ENCODE measurements at regions not wholly inside any gene's neighbourhood (a gene's known extent, or its start where the extent isn't known, plus 50 kb on each side); places are given as distances from the start of the nearest gene placed in this dataset.
"Not testable (repeated sequence)": the region's sequence is repeated elsewhere in the genome, so short reads cannot be mapped to it uniquely, and the experiment has no call there.

- no peak for DNase-seq (ENCODE audit: low spot score)
These were observed 151.4 kb upstream of the EEA1 start for GRCh38 chr12:93080452-93080851.

DNA sequence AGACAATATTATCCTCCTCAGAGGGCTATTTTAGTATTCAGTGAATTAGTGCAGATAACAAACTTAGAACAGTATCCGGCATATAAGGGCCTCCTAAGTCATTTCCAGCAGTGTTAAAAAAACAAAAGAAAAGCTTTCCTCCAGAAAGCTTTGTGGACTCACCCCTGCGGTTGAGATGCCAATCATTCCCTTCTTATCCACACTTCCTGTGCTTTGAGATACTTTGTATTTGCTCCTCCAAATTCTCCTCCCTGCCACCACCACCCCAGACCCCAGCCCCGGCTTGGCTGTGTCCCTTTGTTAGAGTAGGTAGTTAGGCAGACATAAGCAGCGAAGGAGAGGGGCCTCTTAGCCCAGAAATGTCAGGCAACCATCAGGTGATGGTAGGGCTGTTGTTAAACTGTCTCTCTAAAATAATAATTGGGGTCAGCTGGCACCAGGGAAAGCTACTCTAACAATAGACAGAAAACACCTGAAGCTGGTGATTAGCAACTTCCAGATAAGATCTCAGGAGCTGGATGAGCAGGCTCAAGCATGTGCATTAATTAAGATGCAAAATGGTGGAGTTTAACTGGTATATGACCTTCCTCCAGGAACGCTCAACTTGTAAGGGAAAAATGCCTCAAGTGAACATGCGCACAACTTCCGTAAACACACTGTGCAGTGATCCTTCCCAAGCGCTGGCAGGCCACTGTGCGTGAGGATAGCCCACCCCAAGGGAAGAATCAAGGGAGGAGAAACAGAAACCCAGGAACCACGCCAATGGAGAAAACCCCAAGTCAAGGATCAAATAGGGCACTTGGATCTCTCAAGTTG, 152.1 kb upstream of the EEA1 start:
- no peak for DNase-seq (ENCODE audit: low spot score)

- no peak for DNase-seq (ENCODE audit: low spot score)
These were observed 152.7 kb upstream of the EEA1 start for GRCh38 chr12:93081810-93082165.

DNA sequence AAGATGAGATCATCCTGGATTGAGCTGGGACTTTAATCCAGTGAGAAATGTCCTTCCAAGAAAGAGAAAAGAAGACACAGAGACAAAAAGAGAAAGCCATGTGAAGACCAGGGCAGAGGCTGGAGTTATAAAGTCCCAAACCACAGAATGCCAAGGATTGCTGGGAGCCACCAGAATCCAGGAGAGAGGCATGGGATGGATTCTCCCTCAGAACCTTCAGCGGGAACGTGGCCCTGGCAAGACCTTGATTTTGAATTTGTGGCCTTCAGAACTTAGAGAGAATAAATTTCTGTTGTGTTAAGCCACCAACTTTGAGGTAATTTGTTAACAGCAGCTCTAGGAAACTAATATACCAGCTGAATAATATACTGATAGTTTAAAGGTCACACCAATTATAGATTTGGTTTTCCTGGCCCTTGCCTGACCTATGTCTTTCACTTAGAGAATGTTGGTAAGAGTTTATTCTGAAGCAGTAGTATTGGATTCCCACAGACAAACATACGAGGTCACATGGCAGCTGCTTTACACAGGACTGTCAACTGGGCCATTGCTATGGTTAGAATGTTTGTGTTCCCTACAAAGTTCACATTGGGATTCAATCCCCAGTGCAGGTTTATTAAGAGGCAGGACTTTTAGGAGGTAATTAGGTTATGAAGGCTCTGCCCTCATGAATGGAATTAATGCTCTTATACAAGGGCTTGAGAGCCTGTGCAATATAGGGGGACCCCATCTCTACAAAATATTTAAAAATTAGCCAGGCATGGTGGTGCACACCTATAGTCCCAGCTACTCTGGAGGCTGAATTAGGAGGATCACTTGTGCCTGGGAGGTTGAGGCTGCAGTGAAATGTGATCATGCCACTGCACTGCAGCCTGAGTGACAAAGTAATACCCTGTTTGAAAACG, 156.5 kb upstream of the EEA1 start:
- DNase-seq (ENCODE audit: low spot score), result no peak

- DNase-seq (ENCODE audit: low spot score), result no peak
These were observed 157.2 kb upstream of the EEA1 start for GRCh38 chr12:93086288-93086727.

GRCh38 chr12:93087840-93088610, 158.9 kb upstream of the EEA1 start:
- no peak for DNase-seq (ENCODE audit: low spot score)

DNA sequence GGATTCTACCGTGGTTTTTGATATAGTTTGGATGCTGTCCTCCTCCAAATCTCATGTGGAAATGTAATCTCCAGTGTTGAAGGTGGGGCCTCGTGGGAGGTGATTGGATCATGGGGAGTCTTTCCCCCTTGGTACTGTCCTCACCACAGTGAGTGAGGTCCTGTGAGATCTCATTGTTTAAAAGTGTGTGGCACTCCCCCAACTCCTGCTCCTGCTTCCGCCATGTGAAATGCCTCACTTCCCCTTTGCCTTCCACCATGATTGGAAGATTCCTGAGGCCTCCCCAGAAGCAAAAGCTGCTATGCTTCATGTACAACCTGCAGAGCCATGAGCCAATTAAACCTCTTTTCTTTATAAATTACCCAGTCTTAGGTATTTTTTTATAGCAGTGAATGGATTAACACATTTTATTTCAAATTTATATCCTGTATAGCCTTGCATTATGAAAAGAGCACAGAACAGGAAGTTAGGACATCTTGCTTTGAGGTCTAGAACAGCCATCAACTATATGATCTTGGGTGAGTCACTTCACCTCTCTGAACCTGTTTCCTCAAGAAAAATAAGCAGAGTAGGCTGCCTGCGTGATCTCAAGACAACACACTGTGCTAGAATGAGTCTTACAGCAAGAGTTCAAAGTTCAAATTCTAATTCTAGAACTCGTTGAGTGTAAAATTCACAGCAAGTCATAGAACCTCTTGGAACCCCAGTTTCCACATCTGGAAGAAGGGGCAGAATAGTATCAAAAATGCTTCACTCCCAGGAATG, 160.9 kb upstream of the EEA1 start:
- DNase-seq (ENCODE audit: low spot score), result no peak

DNA sequence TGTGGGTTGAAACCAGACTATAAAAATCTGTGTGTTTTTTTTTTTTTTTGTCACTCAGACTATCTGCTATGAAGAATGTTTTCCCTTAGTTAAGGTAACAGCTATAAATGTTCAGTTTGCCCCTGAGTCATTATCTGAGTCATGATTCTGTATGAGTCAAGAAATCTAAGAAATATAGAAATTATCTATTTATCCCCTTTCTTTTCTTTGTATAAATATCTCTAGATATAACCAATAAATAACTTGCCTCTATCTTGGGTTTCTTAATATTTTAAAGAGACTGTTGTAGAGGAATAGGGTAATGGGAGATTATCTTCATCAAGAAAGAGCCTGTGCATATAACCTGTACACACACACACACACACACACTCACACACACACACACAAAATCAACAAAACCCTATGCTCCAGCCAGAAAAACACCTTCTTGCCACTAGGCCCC, 161.7 kb upstream of the EEA1 start:
- DNase-seq (ENCODE audit: low spot score), result no peak

DNA sequence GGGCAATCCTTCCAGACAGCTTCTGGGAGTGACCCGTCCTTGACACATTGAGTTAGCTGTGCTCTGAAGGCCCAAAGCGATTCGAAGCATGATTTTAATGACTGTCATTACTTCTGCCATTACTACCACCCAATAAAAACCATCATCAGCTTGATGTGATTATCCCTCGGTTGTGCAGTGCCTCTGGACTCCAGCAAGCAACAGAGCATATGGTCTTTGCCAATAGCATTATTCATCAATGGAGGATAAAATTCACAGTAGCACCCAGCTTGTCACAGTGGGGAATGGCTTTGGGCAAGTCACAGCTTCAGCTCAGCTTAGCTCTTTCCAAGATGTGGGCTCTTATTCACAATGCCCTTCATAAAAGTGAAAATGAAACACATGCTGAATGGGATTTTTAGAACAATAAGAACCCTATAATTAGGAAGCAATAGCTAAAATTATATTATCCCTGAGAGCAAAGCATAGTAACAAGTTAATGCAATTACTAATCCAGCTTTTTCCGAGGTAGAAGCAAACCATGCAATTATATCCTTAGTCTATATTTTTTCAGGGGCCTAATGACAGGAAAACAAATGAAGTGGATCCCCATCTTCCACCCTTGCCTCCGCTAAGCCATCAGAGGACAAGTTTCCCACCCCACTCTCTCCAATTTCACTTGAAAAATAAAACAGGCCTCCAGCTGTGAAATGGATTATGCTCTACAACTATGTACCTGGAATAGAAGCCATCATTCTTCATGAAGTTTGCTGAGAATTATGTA, 163.0 kb upstream of the EEA1 start:
- DNase-seq (ENCODE audit: low spot score), result no peak

GRCh38 chr12:93092649-93092945, 163.5 kb upstream of the EEA1 start:
- no peak for DNase-seq (ENCODE audit: low spot score)

DNA sequence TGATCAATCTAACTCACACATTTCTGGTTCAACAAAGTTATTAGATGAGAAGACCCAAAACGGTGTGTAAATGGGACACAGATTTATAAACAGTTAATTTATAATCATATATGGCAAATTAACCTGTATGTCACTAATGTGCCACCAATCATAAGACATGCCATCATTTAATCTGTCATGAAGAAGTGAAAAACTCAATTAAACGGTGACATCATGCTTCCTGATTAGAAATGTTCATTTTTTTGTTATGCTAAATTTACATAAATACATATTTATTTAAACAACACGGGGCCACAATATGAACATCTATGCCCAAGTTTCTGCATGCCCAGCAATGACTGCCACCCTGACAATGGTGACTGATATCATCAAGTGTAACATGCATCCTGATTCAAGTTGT, 164.1 kb upstream of the EEA1 start:
- DNase-seq (ENCODE audit: low spot score), result no peak

- not testable (repeated sequence) for DNase-seq (ENCODE audit: low spot score)
These were observed 165.1 kb upstream of the EEA1 start for GRCh38 chr12:93094222-93094621.

DNA sequence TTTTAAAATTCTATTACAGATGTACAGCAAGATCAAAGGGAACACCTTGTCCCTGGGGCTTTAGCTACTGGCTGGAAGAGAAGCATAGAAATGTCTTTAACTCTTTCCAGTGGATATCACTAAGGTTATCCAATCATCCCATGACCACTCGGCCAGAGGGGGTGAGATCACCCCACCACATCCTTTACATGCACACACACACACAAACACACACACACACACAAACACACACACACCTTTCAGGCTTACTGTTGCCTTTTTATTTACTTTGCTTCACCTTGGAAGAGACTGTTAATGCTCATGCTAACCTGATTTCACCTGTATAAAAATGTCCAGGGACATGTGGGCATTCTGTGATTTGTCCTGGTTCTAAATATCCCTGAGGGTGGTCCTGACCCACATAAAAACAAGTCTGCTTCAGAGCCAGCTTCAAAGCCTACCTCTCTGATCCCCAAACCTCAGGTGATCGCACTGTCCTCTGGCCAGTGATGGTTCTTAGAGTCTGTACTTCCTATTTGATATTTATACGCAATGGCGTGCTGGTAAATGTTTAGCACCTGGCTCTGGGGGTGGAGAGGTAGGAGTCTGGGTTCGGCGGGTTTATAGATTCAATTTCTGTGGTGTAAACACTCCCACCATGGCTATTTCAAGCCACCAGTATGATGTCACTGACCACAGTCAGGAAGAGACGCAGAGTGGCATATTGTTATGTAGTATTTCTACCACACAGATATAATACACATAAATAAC, 166.1 kb upstream of the EEA1 start:
- DNase-seq (ENCODE audit: low spot score), result no peak

GRCh38 chr12:93097417-93097816, 168.3 kb upstream of the EEA1 start:
- no peak for DNase-seq (ENCODE audit: low spot score)

DNA sequence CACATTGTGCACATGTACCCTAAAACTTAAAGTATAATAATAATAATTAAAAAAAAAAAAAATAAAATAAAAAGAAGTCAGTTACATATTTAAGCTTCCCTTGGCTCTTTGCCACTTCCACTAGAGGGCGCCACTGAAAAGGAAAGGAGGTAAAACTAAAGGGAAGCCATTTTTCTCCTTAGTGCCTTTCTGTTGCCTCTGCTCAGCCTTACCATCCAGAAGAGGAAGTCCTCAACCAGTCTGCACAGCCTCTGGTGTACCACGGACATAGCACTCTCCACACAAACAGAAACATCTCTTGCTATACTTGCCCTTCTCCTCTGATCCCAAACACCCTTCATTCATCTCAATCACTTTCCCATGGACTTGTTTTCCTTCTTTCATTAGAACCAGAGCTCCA, 169.0 kb upstream of the EEA1 start:
- DNase-seq (ENCODE audit: low spot score), result no peak

DNA sequence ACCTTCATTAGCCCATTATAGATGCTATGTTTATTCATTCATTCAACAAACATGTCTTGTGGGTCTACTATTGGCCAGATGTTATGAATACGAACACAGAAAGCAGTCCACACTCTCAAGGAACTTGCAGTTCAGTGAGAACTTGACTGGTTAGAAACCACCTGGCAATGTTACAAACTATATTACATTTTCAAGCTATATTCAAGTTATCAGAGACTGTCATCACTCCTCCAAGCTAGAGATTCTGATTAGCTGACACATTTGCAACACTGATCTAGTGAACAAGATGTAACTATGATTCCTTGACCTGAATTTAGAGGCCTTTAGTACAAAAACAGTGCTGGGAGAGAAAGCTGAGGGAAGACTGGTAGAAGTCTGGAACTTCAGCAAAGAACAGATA, 170.7 kb upstream of the EEA1 start:
- no peak for DNase-seq (ENCODE audit: low spot score)

DNA sequence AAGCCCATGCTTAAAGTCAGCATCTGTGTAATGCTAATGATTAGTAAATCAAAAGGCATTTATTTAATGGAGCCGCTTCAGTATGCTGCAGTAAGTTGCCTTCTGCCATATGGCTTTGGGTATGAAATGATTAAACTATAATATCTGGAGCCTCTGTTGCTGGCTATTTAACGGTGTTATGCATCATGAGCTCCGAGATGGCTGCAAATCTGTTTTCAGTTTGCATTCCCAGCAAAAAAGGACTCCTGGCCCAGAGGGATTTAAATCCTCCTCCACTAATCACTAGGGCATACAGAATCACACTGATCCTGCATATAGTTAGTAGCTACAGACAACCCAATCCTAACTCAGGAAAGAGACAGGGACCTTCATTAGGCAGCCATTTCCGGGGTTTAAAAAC, 171.5 kb upstream of the EEA1 start:
- DNase-seq (ENCODE audit: low spot score), result no peak

- no peak for DNase-seq (ENCODE audit: low spot score)
These were observed 172.3 kb upstream of the EEA1 start for GRCh38 chr12:93101367-93101766.

DNA sequence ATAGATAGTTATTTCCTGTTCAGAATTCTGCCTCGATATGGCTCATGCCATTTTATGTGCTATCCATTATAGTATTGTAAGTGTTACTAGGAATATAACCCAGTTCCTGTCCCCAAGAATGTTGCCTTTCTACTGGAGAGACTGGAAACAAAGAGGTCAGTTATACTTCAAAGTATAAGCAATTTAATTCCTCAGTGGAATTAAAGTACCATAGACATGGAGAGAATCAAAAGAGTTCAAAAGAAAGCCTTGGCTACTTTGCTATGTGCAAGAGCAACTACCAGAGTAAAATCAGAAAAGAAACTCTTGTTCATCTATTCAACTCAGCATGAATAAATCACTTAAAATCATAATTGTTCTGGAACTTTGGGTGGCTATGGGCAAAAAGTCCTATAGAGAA, 173.2 kb upstream of the EEA1 start:
- peak; percentile 82 for DNase-seq (ENCODE audit: low spot score)

DNA sequence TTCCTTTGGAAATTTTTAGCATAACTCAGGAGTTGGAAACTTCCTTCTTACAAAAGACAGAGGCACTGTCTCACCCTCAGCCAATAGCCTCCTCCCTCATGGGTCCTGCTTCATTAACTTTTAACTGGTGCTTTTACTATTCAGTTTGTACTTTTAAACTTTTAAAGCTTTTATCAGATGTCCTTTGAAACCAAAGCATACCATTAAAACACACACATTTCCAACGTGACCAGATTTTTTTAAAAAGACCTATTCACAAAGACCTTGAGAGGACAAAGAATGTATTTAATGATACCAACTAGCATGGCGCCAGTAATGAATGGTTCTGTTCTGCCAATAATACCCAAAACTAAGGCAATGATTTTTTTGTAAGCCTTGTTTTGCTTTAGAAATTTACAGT, 173.6 kb upstream of the EEA1 start:
- no peak for DNase-seq (ENCODE audit: low spot score)
